H9 (cell line): ENCODE measurements at regions not wholly inside any gene's neighbourhood (a gene's known extent, or its start where the extent isn't known, plus 50 kb on each side); places are given as distances from the start of the nearest gene placed in this dataset.

Source experiments
- DNase-seq: peaks from one replicate; pipeline ENCODE4 v3.0.0-alpha.2; 2017
- H2AFZ ChIP-seq: one replicate; pipeline ENCODE4 v1.6.1; 2013; ENCODE audit warnings: mild to moderate bottlenecking, low read length, control low read depth, moderate library complexity
- H2AK5ac ChIP-seq: 2 replicates; pipeline ENCODE4 v1.6.1; 2013; ENCODE audit warnings: low read length, control low read depth, mixed read lengths; ENCODE audit not compliant: insufficient read length
- H2BK120ac ChIP-seq: one replicate; pipeline ENCODE4 v1.6.1; 2013; ENCODE audit warnings: low read depth, mild to moderate bottlenecking, low read length, control low read depth, inconsistent platforms; ENCODE audit not compliant: poor library complexity, severe bottlenecking
- H2BK12ac ChIP-seq: 2 replicates; pipeline ENCODE4 v1.6.1; 2013; ENCODE audit warnings: low read length, control low read depth, mixed read lengths, low read depth; ENCODE audit not compliant: insufficient read length
- H2BK15ac ChIP-seq: 2 replicates; pipeline ENCODE4 v1.6.1; 2013; ENCODE audit warnings: low read depth, low read length, control low read depth
- H2BK20ac ChIP-seq: one replicate; pipeline ENCODE4 v1.6.1; 2013; ENCODE audit warnings: low read depth, mild to moderate bottlenecking, low read length, control low read depth, inconsistent platforms; ENCODE audit not compliant: poor library complexity, severe bottlenecking
- H2BK5ac ChIP-seq: 2 replicates; pipeline ENCODE4 v1.6.1; 2013; ENCODE audit warnings: low read length, control low read depth, mixed read lengths; ENCODE audit not compliant: insufficient read length
- H3K14ac ChIP-seq: 2 replicates; pipeline ENCODE4 v1.6.1; 2013; ENCODE audit warnings: low read length, control low read depth; ENCODE audit not compliant: insufficient read depth
- H3K18ac ChIP-seq: 2 replicates; pipeline ENCODE4 v1.6.1; 2013; ENCODE audit warnings: low read depth, mild to moderate bottlenecking, mixed read lengths, low read length, control low read depth; ENCODE audit not compliant: insufficient read length
- H3K23ac ChIP-seq: 2 replicates; pipeline ENCODE4 v1.6.1; 2013; ENCODE audit warnings: low read length, control low read depth, mixed read lengths, low read depth; ENCODE audit not compliant: insufficient read length
- H3K23me2 ChIP-seq: 2 replicates; pipeline ENCODE4 v1.6.1; 2013; ENCODE audit warnings: low read depth, mild to moderate bottlenecking, mixed read lengths, low read length, control low read depth; ENCODE audit not compliant: insufficient read length, poor library complexity, severe bottlenecking
- H3K27ac ChIP-seq: 2 replicates; pipeline ENCODE4 v1.5.1; 2013; ENCODE audit warnings: low read length, control low read depth, mixed read lengths, low read depth; ENCODE audit not compliant: insufficient read length
- H3K27me3 ChIP-seq: 2 replicates; pipeline ENCODE4 v1.6.1; 2013; ENCODE audit warnings: low read length, control low read depth, inconsistent platforms; ENCODE audit not compliant: insufficient read depth
- H3K4ac ChIP-seq: 2 replicates; pipeline ENCODE4 v1.6.1; 2013; ENCODE audit warnings: low read depth, mild to moderate bottlenecking, control low read depth, inconsistent platforms, low read length, moderate library complexity
- H3K4me1 ChIP-seq: 2 replicates; pipeline ENCODE4 v1.6.1; 2013; ENCODE audit warnings: low read length, control low read depth, inconsistent platforms; ENCODE audit not compliant: insufficient read depth
- H3K4me2 ChIP-seq: 2 replicates; pipeline ENCODE4 v1.6.1; 2013; ENCODE audit warnings: low read length, control low read depth, mixed read lengths; ENCODE audit not compliant: insufficient read length, insufficient read depth
- H3K56ac ChIP-seq: 2 replicates; pipeline ENCODE4 v1.6.1; 2013; ENCODE audit warnings: low read depth, mild to moderate bottlenecking, mixed read lengths, low read length, control low read depth; ENCODE audit not compliant: insufficient read length
- H3K79me1 ChIP-seq: 2 replicates; pipeline ENCODE4 v1.6.1; 2013; ENCODE audit warnings: low read depth, mild to moderate bottlenecking, moderate library complexity, low read length, control low read depth, inconsistent platforms; ENCODE audit not compliant: insufficient read depth, poor library complexity, severe bottlenecking
- H3K79me2 ChIP-seq: 2 replicates; pipeline ENCODE4 v1.6.1; 2013; ENCODE audit warnings: low read length, control low read depth, inconsistent platforms; ENCODE audit not compliant: insufficient read depth
- H3K9ac ChIP-seq: 2 replicates; pipeline ENCODE4 v1.6.1; 2013; ENCODE audit warnings: low read length, control low read depth, mixed read lengths; ENCODE audit not compliant: insufficient read length; ENCODE audit errors: extremely low read depth
- H3K9me3 ChIP-seq: one replicate; pipeline ENCODE4 v1.6.1; 2013; ENCODE audit warnings: low read depth, low read length, inconsistent platforms; ENCODE audit not compliant: control insufficient read depth
- H3T11ph ChIP-seq: one replicate; pipeline ENCODE4 v1.6.1; 2013; ENCODE audit warnings: mild to moderate bottlenecking, low read length, control low read depth, inconsistent platforms
- H4K20me1 ChIP-seq: one replicate; pipeline ENCODE4 v1.6.1; 2013; ENCODE audit not compliant: control insufficient read depth, insufficient read length, insufficient read depth
- H4K5ac ChIP-seq: 2 replicates; pipeline ENCODE4 v1.6.1; 2013; ENCODE audit warnings: low read depth, mild to moderate bottlenecking, mixed read lengths, low read length, control low read depth; ENCODE audit not compliant: insufficient read length
- H4K8ac ChIP-seq: replicated peaks from 2 replicates; pipeline ENCODE4 v1.6.1; 2013; ENCODE audit warnings: low read length, control low read depth, mixed read lengths, low read depth; ENCODE audit not compliant: insufficient read length
- H4K91ac ChIP-seq: 2 replicates; pipeline ENCODE4 v1.6.1; 2013; ENCODE audit warnings: low read depth, mild to moderate bottlenecking, moderate library complexity, mixed read lengths, low read length, control low read depth; ENCODE audit not compliant: insufficient read length
- H3K27ac Mint-ChIP-seq, 3 experiments: 2 replicates in 2 of 3; 3 replicates in 1 of 3; pipeline ENCODE4 v1.8.0; 2020 to 2021; ENCODE audit warnings: mixed read lengths in 3 of 3, mild to moderate bottlenecking in 1 of 3, moderate library complexity in 1 of 3
- H3K27me3 Mint-ChIP-seq: 2 replicates; pipeline ENCODE4 v1.8.0; 2021; ENCODE audit warnings: low read depth, mild to moderate bottlenecking, moderate library complexity, mixed read lengths
- H3K36me3 Mint-ChIP-seq, 3 experiments: 2 replicates in 2 of 3; 3 replicates in 1 of 3; pipeline ENCODE4 v1.8.0; 2020 to 2021; ENCODE audit warnings: low read depth in 3 of 3, mixed read lengths in 3 of 3; ENCODE audit not compliant: insufficient read depth in 1 of 3
- H3K4me1 Mint-ChIP-seq, 2 experiments: 2 replicates each; pipeline ENCODE4 v1.8.0; 2020; ENCODE audit warnings: mixed read lengths in 2 of 2
- H3K4me3 Mint-ChIP-seq, 2 experiments: 2 replicates in 1 of 2; 3 replicates in 1 of 2; pipeline ENCODE4 v1.8.0; 2020 to 2021; ENCODE audit warnings: mild to moderate bottlenecking in 2 of 2, mixed read lengths in 2 of 2, moderate library complexity in 1 of 2
- H3K9me3 Mint-ChIP-seq, 2 experiments: 2 replicates in 1 of 2; 3 replicates in 1 of 2; pipeline ENCODE4 v1.8.0; 2020; ENCODE audit warnings: mild to moderate bottlenecking in 2 of 2, mixed read lengths in 2 of 2, moderate library complexity in 1 of 2
- CTCF ChIP-seq: fragments of 200-600 bp; sonication (generic); conservative IDR thresholded peaks from 3 replicates; pipeline ENCODE4 v1.8.0; 2021; ENCODE audit warnings: antibody characterized with exemption, mild to moderate bottlenecking
- WGBS: extraction: QIAGEN DNeasy Blood & Tissue Kit; methylation state at CpG from one replicate; pipeline ENCODE4 v1.1.7; 2013; ENCODE audit warnings: missing lambda C conversion rate, low lambda C conversion rate, mixed read lengths; ENCODE audit not compliant: insufficient read length; ENCODE audit errors: extremely low coverage; 5-methylcytosine and 5-hydroxymethylcytosine counted together

GRCh38 chr3:124483915-124484470 lies 246.3 kb upstream of the UMPS start:
- Mint-ChIP-seq H3K27ac (no peak overlapping the region), H3K9me3 (no peaks in the 10 kb centered on the region; a peak in 1 of 5 replicates), H3K36me3 (no peaks in the 10 kb centered on the region), H3K27me3 (peaks cover 2% of the 10 kb centered on the region), H3K4me3 (no peak overlapping the region), H3K4me1 (no peaks in the 10 kb centered on the region)
- no peaks in the 10 kb centered on the region for H3K27me3 ChIP-seq
- H3K4me1 ChIP-seq, result no peaks in the 10 kb centered on the region
- no peak overlapping the region for H3K27ac ChIP-seq
- no peak overlapping the region for H2AK5ac ChIP-seq
- no peaks in the 10 kb centered on the region for H3K23me2 ChIP-seq
- H4K91ac ChIP-seq, result no peak overlapping the region
- H3K9me3 ChIP-seq, result no peaks in the 10 kb centered on the region
- H3K79me1 ChIP-seq, result no peaks in the 10 kb centered on the region
- H3K56ac ChIP-seq, result no peak overlapping the region
- no peak overlapping the region for H2BK15ac ChIP-seq
- no peak overlapping the region for H3K4ac ChIP-seq
- H3K18ac ChIP-seq, result no peak overlapping the region
- no peak overlapping the region for H3K4me2 ChIP-seq
- no peak overlapping the region for H2BK12ac ChIP-seq
- H2BK5ac ChIP-seq, result no peak overlapping the region
- H4K8ac ChIP-seq, result no peak overlapping the region
- H3K79me2 ChIP-seq, result no peaks in the 10 kb centered on the region
- no CpG with 5 or more reads among the region's 2 CpGs for WGBS
- no peak for DNase-seq
- no peaks in the 10 kb centered on the region for H4K20me1 ChIP-seq
- H2BK20ac ChIP-seq, result no peak overlapping the region
- H3K14ac ChIP-seq, result no peak overlapping the region
- H3K23ac ChIP-seq, result no peak overlapping the region
- H2BK120ac ChIP-seq, result no peak overlapping the region
- H2AFZ ChIP-seq, result no peak overlapping the region
- H3K9ac ChIP-seq, result no peak overlapping the region
- no peak overlapping the region for H3T11ph ChIP-seq
- TF ChIP-seq CTCF, result no peak
- no peak overlapping the region for H4K5ac ChIP-seq
